Sigmoid colon (tissue), 6 donors: ENCODE measurements at regions not wholly inside any gene's neighbourhood (a gene's known extent, or its start where the extent isn't known, plus 50 kb on each side); places are given as distances from the start of the nearest gene placed in this dataset.

Experiments
- DNase-seq: peaks from one replicate; pipeline ENCODE4 v3.0.0-alpha.2; 2019
- H3K27ac ChIP-seq, 4 donors: fragments of 200-600 bp; sonication (generic); one replicate each; pipeline ENCODE4 v1.5.1; 2016 to 2019; ENCODE audit warnings: mild to moderate bottlenecking in 1 of 4
- H3K27me3 ChIP-seq, 3 donors: fragments of 200-600 bp; sonication (generic); one replicate each; pipeline ENCODE4 v1.5.1; 2019; ENCODE audit warnings: mild to moderate bottlenecking in 1 of 3
- H3K36me3 ChIP-seq, 4 donors: fragments of 200-600 bp; sonication (generic); one replicate each; pipeline ENCODE4 v1.5.1; 2016 to 2019
- H3K4me1 ChIP-seq, 4 donors: fragments of 200-600 bp; sonication (generic); one replicate each; pipeline ENCODE4 v1.5.1; 2017 to 2019
- H3K4me3 ChIP-seq, 4 donors: fragments of 200-600 bp; sonication (generic); one replicate each; pipeline ENCODE4 v1.5.1; 2017 to 2019; ENCODE audit warnings: mild to moderate bottlenecking in 2 of 4, moderate library complexity in 1 of 4
- H3K9me3 ChIP-seq, 4 donors: fragments of 200-600 bp in 3 of 4; sonication (generic) in 3 of 4; one replicate each; pipeline versions ENCODE4 v1.5.1 to v1.6.1; 2013 to 2019
- CTCF ChIP-seq, 4 experiments: fragments of 450-650 bp in 3 of 4; fragments of 200-600 bp in 1 of 4; IDR thresholded peaks; one replicate each; pipeline ENCODE4 v1.5.1; 2016 to 2019; ENCODE audit warnings: antibody characterized with exemption in 4 of 4, mild to moderate bottlenecking in 3 of 4, moderate library complexity in 2 of 4
- EP300 ChIP-seq, 4 donors: sonication (generic); formaldehyde crosslinking; IDR thresholded peaks; one replicate each; pipeline ENCODE4 v1.6.1; 2017; ENCODE audit warnings: antibody characterized with exemption in 4 of 4
- POLR2A ChIP-seq, 2 donors: fragments of 450-650 bp; IDR thresholded peaks; one replicate each; pipeline ENCODE4 v1.6.1; 2016; ENCODE audit warnings: antibody characterized with exemption in 2 of 2, mild to moderate bottlenecking in 2 of 2, moderate library complexity in 2 of 2
- POLR2AphosphoS5 ChIP-seq, 4 donors: sonication (generic); formaldehyde crosslinking; IDR thresholded peaks; one replicate each; pipeline ENCODE4 v1.6.1; 2017; ENCODE audit warnings: antibody characterized with exemption in 4 of 4
- WGBS, 2 donors: extraction: QIAGEN DNeasy Blood & Tissue Kit; methylation state at CpG; one replicate each; pipeline ENCODE4 v1.1.7; 2013; 5-methylcytosine and 5-hydroxymethylcytosine counted together
- intact Hi-C: fragments of 100-400 bp; cut with DNase I; formaldehyde crosslinking; loops from one replicate; pipeline ENCODE4 v1.15.1; 2023
- donor health status: healthy with polysubstance abuse.
- donor health status: healthy.

GRCh38 chr5:92378966-92379611 lies 996.0 kb upstream of the ARRDC3 start:
- no peaks in the 10 kb centered on the region for H3K9me3 ChIP-seq
- 63 to 73% methylated on average over 9 of the region's 9 CpGs for WGBS, 2 donors
- TF ChIP-seq POLR2A (IDR thresholded peaks at IDR 0.05) (no peak), EP300 (IDR thresholded peaks at IDR 0.05) (no peak), POLR2AphosphoS5 (IDR thresholded peaks at IDR 0.05) (no peak), CTCF (IDR thresholded peaks at IDR 0.05) (no peak)
- no peaks in the 10 kb centered on the region for H3K36me3 ChIP-seq
- no peak overlapping the region for H3K4me3 ChIP-seq
- no peaks in the 10 kb centered on the region for H3K27me3 ChIP-seq
- no peak overlapping the region for H3K27ac ChIP-seq
- no peaks in the 10 kb centered on the region for H3K4me1 ChIP-seq
- intact Hi-C loops: no loop called here
- DNase-seq: no peak

GRCh38 chr5:92374859-92375258 lies 991.7 kb upstream of the ARRDC3 start:
- no peak for DNase-seq
- 92 to 97% methylated on average over 20 of the region's 20 CpGs for WGBS, 2 donors

DNA sequence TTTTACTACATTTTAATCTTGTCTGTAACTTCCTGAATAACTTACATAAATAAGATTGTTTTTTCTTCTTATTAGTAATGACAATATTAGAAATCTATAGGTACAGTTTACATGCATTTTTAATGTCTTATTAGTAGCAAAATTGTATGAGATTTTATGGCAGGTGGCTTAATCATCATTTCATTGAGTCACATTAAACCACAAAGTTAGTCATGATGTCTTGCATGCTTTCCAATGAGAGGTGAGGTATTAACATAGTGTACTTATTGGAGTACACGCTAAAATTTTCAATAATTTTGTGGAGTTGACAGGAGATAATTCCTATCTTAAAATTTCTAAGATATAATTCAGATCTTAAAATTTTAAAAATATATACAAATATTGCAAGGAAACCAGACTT lies 989.6 kb upstream of the ARRDC3 start:
- no peaks in the 10 kb centered on the region for H3K27me3 ChIP-seq
- no peak overlapping the region for H3K27ac ChIP-seq
- no peaks in the 10 kb centered on the region for H3K36me3 ChIP-seq
- no peaks in the 10 kb centered on the region for H3K4me1 ChIP-seq
- TF ChIP-seq EP300 (IDR thresholded peaks at IDR 0.05) (no peak), POLR2AphosphoS5 (IDR thresholded peaks at IDR 0.05) (no peak), CTCF (IDR thresholded peaks at IDR 0.05) (no peak), POLR2A (IDR thresholded peaks at IDR 0.05) (no peak)
- no peak for DNase-seq
- H3K4me3 ChIP-seq: no peak overlapping the region
- 91 to 93% methylated on average over 1 of the region's 1 CpG for WGBS, 2 donors
- intact Hi-C loops: no loop called here
- peaks cover 0 to 2% (median 0%) of the 10 kb centered on the region in 4 donors for H3K9me3 ChIP-seq

More at GRCh38 chr5:92374859-92375258, 991.7 kb upstream of the ARRDC3 start:
- intact Hi-C loops: no loop called here
- no peaks in the 10 kb centered on the region for H3K27me3 ChIP-seq
- no peaks in the 10 kb centered on the region for H3K36me3 ChIP-seq
- no peak for TF ChIP-seq EP300 (IDR thresholded peaks at IDR 0.05)
- TF ChIP-seq POLR2A (IDR thresholded peaks at IDR 0.05): no peak
- TF ChIP-seq POLR2AphosphoS5 (IDR thresholded peaks at IDR 0.05): no peak
- no peak for TF ChIP-seq CTCF (IDR thresholded peaks at IDR 0.05)
- H3K9me3 ChIP-seq: no peaks in the 10 kb centered on the region
- no peak overlapping the region for H3K27ac ChIP-seq
- H3K4me1 ChIP-seq: no peaks in the 10 kb centered on the region
- H3K4me3 ChIP-seq: no peak overlapping the region

GRCh38 chr5:92371889-92372235 lies 988.7 kb upstream of the ARRDC3 start:
- intact Hi-C loops: no loop called here

More at GRCh38 chr5:92371889-92372235, 988.7 kb upstream of the ARRDC3 start:
- DNase-seq: no peak
- no peaks in the 10 kb centered on the region for H3K36me3 ChIP-seq
- H3K9me3 ChIP-seq: peaks cover 0 to 2% (median 0%) of the 10 kb centered on the region in 4 donors
- TF ChIP-seq EP300 (IDR thresholded peaks at IDR 0.05) (no peak), CTCF (IDR thresholded peaks at IDR 0.05) (no peak), POLR2A (IDR thresholded peaks at IDR 0.05) (no peak), POLR2AphosphoS5 (IDR thresholded peaks at IDR 0.05) (no peak)
- no peak overlapping the region for H3K4me3 ChIP-seq
- H3K27ac ChIP-seq: no peak overlapping the region
- no peaks in the 10 kb centered on the region for H3K4me1 ChIP-seq
- 83 to 85% methylated on average over 2 of the region's 2 CpGs for WGBS, 2 donors
- no peaks in the 10 kb centered on the region for H3K27me3 ChIP-seq
